Nephron progenitor cell (in vitro differentiated cells): ENCODE measurements at regions not wholly inside any gene's neighbourhood (a gene's known extent, or its start where the extent isn't known, plus 50 kb on each side); places are given as distances from the start of the nearest gene placed in this dataset.
"Not testable (repeated sequence)": the region's sequence is repeated elsewhere in the genome, so short reads cannot be mapped to it uniquely, and the experiment has no call there.

Experiments
- DNase-seq: peaks from one replicate; pipeline ENCODE4 v3.0.0; 2021
- H3K27ac Mint-ChIP-seq: 2 replicates; pipeline ENCODE4 v1.8.0; 2021; ENCODE audit warnings: mild to moderate bottlenecking, moderate library complexity, mixed read lengths
- H3K27me3 Mint-ChIP-seq: 2 replicates; pipeline ENCODE4 v1.8.0; 2021; ENCODE audit warnings: mild to moderate bottlenecking, low read depth, mixed read lengths; ENCODE audit not compliant: poor library complexity
- H3K36me3 Mint-ChIP-seq: 2 replicates; pipeline ENCODE4 v1.8.0; 2021; ENCODE audit warnings: low read depth, mixed read lengths
- H3K4me1 Mint-ChIP-seq: 2 replicates; pipeline ENCODE4 v1.8.0; 2021; ENCODE audit warnings: mixed read lengths
- H3K4me3 Mint-ChIP-seq: 2 replicates; pipeline ENCODE4 v1.8.0; 2021; ENCODE audit warnings: mild to moderate bottlenecking, moderate library complexity, mixed read lengths
- H3K9me3 Mint-ChIP-seq: 2 replicates; pipeline ENCODE4 v1.8.0; 2021; ENCODE audit warnings: mild to moderate bottlenecking, moderate library complexity, mixed read lengths
- CTCF ChIP-seq: fragments of 200-600 bp; sonication (generic); IDR thresholded peaks from 2 replicates; pipeline ENCODE4 v1.5.0; 2021; ENCODE audit warnings: antibody characterized with exemption

DNA sequence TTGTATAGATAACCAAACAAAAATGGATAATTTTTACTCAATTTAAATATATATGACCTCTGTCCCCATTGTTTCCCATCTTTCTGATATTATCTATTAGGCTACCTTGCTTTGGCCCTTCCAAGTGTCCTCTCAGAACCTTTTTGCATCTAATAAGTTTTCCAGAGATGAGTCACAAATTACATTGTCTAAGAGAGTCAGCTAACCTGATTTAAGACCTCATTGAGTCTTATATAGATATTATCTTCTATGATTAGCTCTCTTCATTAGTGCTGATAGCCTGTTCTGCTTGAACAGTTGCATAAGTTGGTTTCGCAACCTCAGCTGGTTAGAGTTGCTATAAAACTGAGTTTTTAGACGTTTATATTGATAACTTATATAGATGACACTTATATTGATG is 623.1 kb downstream of the LRRC70 start:
- Mint-ChIP-seq H3K27ac (no peak overlapping the region), H3K27me3 (peaks cover 3% of the 10 kb centered on the region), H3K4me1 (no peaks in the 10 kb centered on the region), H3K4me3 (no peak overlapping the region), H3K9me3 (peaks cover 5% of the 10 kb centered on the region), H3K36me3 (no peaks in the 10 kb centered on the region)
- TF ChIP-seq CTCF, result no peak
- no peak for DNase-seq

GRCh38 chr5:63194126-63194525 is 615.5 kb downstream of the LRRC70 start:
- Mint-ChIP-seq H3K4me3 (no peak overlapping the region), H3K4me1 (no peaks in the 10 kb centered on the region)

DNA sequence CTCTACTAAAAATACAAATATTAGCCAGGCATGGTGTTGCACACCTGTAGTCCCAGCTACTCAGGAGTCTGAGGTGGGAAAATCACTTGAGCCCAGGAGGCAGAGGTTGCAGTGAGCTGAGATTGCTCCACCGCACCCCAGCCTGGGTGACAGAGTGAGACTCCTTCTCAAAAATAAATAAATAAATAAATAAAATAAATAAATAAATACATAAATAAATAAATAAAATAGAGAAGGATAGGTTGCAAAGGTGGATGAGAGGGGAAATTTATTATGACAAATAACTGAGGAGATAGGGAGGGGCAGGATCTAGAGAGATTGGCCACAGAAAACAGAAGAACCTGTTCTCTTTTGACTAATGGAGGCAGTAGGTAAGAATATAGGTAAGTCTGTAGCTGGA is 601.6 kb downstream of the LRRC70 start:
- H3K4me1 Mint-ChIP-seq, H3K27me3 Mint-ChIP-seq, H3K36me3 Mint-ChIP-seq, H3K27ac Mint-ChIP-seq, H3K4me3 Mint-ChIP-seq, H3K9me3 Mint-ChIP-seq, DNase-seq: not testable (repeated sequence)

More at GRCh38 chr5:63194126-63194525, 615.5 kb downstream of the LRRC70 start:
- H3K36me3 Mint-ChIP-seq, result no peaks in the 10 kb centered on the region
- peaks cover 4% of the 10 kb centered on the region for H3K27me3 Mint-ChIP-seq
- no peak for DNase-seq
- TF ChIP-seq CTCF, result no peak
- no peak overlapping the region for H3K27ac Mint-ChIP-seq
- H3K9me3 Mint-ChIP-seq, result no peaks in the 10 kb centered on the region

DNA sequence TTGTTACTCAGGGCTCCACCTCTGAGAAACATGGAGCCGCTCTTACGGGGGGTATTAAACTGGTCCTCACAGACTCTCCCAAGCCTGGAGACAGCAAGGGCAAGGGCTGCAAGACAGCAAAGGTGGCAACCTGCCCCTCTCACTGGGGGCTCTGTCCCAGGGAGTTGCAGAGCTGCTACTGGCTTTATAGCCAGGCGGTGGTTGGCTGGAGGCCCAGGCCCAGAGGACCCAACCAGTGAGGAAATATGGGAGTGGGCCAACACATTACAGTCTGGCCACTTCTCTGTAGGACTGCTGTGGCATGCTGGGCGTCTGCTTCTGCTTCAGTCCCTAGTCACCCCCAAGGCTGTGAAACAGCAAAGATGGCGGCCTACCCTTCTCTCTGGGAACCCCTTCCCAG is 597.2 kb downstream of the LRRC70 start:
- Mint-ChIP-seq H3K36me3 (no peaks in the 10 kb centered on the region), H3K9me3 (no peaks in the 10 kb centered on the region), H3K4me3 (no peak overlapping the region), H3K27me3 (no peaks in the 10 kb centered on the region), H3K27ac (no peak overlapping the region), H3K4me1 (no peaks in the 10 kb centered on the region)
- no peak for DNase-seq
- no peak for TF ChIP-seq CTCF

DNA sequence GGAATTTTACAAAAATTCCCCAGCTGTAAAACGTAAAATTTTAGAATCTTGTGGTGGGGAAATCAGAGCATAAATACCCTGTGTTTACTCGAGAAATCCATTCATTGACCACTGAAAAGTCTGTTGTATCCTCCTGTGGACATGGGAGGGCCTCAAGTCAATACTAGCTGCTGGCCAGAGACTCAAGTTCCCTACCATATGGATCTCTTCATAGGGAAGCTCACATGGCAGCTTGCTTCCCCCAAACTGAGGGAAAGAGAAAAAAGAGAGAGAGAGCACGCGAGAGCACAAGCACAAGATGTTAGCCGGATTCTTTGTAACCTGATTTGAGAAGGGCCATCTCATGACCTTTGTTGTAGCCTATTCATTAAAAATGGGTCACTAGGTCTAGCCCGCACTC is 591.9 kb downstream of the LRRC70 start:
- H3K4me3 Mint-ChIP-seq, result no peak overlapping the region
- no peak overlapping the region for H3K27ac Mint-ChIP-seq
- peaks cover 7% of the 10 kb centered on the region for H3K4me1 Mint-ChIP-seq
- H3K27me3 Mint-ChIP-seq, result peaks cover 4% of the 10 kb centered on the region
- no peak for DNase-seq
- TF ChIP-seq CTCF, result no peak
- H3K9me3 Mint-ChIP-seq, result no peaks in the 10 kb centered on the region
- H3K36me3 Mint-ChIP-seq, result no peaks in the 10 kb centered on the region

GRCh38 chr5:63164838-63165535 is 586.4 kb downstream of the LRRC70 start:
- no peak overlapping the region for H3K4me3 Mint-ChIP-seq
- H3K36me3 Mint-ChIP-seq, result no peaks in the 10 kb centered on the region
- DNase-seq, result no peak
- H3K27me3 Mint-ChIP-seq, result peaks cover 4% of the 10 kb centered on the region
- no peak overlapping the region for H3K27ac Mint-ChIP-seq
- no peak for TF ChIP-seq CTCF
- no peaks in the 10 kb centered on the region for H3K9me3 Mint-ChIP-seq
- H3K4me1 Mint-ChIP-seq, result peaks cover 3% of the 10 kb centered on the region
